ENCODE measurements at regions not wholly inside any gene's neighbourhood (a gene's known extent, or its start where the extent isn't known, plus 50 kb on each side); places are given as distances from the start of the nearest gene placed in this dataset.

GRCh38 chr4:185999207-185999606, 69.7 kb upstream of the TLR3 start:
- TF ChIP-seq, protein P1, sequence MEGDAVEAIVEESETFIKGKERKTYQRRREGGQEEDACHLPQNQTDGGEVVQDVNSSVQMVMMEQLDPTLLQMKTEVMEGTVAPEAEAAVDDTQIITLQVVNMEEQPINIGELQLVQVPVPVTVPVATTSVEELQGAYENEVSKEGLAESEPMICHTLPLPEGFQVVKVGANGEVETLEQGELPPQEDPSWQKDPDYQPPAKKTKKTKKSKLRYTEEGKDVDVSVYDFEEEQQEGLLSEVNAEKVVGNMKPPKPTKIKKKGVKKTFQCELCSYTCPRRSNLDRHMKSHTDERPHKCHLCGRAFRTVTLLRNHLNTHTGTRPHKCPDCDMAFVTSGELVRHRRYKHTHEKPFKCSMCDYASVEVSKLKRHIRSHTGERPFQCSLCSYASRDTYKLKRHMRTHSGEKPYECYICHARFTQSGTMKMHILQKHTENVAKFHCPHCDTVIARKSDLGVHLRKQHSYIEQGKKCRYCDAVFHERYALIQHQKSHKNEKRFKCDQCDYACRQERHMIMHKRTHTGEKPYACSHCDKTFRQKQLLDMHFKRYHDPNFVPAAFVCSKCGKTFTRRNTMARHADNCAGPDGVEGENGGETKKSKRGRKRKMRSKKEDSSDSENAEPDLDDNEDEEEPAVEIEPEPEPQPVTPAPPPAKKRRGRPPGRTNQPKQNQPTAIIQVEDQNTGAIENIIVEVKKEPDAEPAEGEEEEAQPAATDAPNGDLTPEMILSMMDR (IDR thresholded peaks at IDR 0.05): no peak
- no peak for TF ChIP-seq POLR2A (IDR thresholded peaks at IDR 0.05)
